ENCODE measurements at regions not wholly inside any gene's neighbourhood (a gene's known extent, or its start where the extent isn't known, plus 50 kb on each side); places are given as distances from the start of the nearest gene placed in this dataset.
"Not testable (repeated sequence)": the region's sequence is repeated elsewhere in the genome, so short reads cannot be mapped to it uniquely, and the experiment has no call there.

DNA sequence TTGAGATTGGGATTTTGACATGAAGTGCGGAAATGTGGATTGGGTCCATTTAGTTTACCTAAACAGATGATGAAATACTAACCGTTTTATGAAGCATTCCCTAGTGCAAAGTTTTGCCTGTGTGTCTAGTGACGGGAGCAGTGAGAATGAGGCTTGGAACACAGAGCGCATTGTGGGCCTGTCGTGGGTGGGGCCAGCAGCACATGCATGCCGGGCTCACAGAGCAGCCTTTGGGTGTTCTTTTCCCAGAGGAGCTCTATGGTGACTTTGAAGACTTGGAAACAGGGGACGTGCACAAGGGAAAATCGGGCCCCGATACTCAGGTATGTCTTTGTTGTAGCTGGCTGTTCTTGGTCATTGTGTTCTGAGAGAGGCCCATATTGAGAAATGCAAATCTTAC lies 388.1 kb downstream of the GOLGA6L6 start:
- H3K27me3 Mint-ChIP-seq (ENCODE audit: insufficient read depth, unreplicated experiment); CTCF ChIA-PET; BruUV-seq (replicated peaks); H3K9me3 Mint-ChIP-seq (ENCODE audit: unreplicated experiment); H3K4me3 Mint-ChIP-seq (ENCODE audit: unreplicated experiment); DNase-seq (ENCODE audit: unreplicated experiment); H3K36me3 Mint-ChIP-seq (ENCODE audit: insufficient read depth, unreplicated experiment); H3K27ac Mint-ChIP-seq (ENCODE audit: low read depth, unreplicated experiment); POLR2A ChIA-PET; intact Hi-C loops (cut with micrococcal nuclease); H3K4me1 Mint-ChIP-seq (ENCODE audit: insufficient read depth, unreplicated experiment): not testable (repeated sequence)

DNA sequence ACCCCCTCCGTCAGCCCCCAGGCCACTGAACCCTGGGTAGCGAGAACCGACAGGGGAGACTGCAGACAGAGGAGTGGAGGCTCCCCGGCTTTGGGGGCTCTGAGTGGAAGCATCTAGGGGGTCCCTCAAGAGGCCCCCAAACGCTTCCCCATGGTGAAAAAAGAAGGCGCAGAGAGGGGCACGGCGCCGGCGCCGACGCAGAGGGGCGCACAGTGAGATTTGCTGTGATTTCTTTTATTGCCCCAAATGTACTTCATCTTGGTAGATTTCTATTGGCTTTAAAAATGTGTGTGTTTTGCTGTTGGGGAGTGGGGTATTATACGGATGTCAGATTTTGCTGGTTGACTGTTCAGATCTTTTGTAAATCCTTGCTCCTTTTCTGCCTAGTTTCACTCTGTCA lies 392.9 kb downstream of the GOLGA6L6 start:
- H3K4me1 Mint-ChIP-seq (ENCODE audit: insufficient read depth, unreplicated experiment); H3K36me3 Mint-ChIP-seq (ENCODE audit: insufficient read depth, unreplicated experiment); DNase-seq (ENCODE audit: unreplicated experiment); H3K27me3 Mint-ChIP-seq (ENCODE audit: insufficient read depth, unreplicated experiment); CTCF ChIA-PET; BruUV-seq (replicated peaks); H3K27ac Mint-ChIP-seq (ENCODE audit: low read depth, unreplicated experiment); H3K9me3 Mint-ChIP-seq (ENCODE audit: unreplicated experiment); intact Hi-C loops (cut with micrococcal nuclease); POLR2A ChIA-PET; H3K4me3 Mint-ChIP-seq (ENCODE audit: unreplicated experiment): not testable (repeated sequence)

DNA sequence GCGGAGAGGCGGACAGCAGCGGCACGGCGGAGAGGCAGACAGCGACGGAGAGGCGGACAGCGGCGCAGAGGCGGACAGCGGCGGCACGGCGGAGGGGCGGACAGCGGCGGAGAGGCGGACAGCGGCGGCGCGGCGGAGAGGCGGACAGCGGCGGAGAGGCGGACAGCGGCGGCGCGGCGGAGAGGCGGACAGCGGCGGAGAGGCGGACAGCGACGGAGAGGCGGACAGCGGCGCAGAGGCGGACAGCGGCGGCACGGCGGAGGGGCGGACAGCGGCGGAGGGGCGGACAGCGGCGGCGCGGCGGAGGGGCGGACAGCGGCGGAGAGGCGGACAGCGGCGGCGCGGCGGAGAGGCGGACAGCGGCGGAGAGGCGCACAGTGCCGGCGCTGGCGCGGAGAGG lies 393.6 kb downstream of the GOLGA6L6 start:
- CTCF ChIA-PET, result not testable (repeated sequence)

GRCh38 chr15:20144333-20145036 lies 397.1 kb downstream of the GOLGA6L6 start:
- BruUV-seq (replicated peaks); H3K36me3 Mint-ChIP-seq (ENCODE audit: insufficient read depth, unreplicated experiment); H3K9me3 Mint-ChIP-seq (ENCODE audit: unreplicated experiment); H3K4me1 Mint-ChIP-seq (ENCODE audit: insufficient read depth, unreplicated experiment); intact Hi-C loops (cut with micrococcal nuclease); H3K27me3 Mint-ChIP-seq (ENCODE audit: insufficient read depth, unreplicated experiment); H3K4me3 Mint-ChIP-seq (ENCODE audit: unreplicated experiment); POLR2A ChIA-PET; CTCF ChIA-PET; H3K27ac Mint-ChIP-seq (ENCODE audit: low read depth, unreplicated experiment); DNase-seq (ENCODE audit: unreplicated experiment): not testable (repeated sequence)

More for the DNA sequence above, 393.6 kb downstream of the GOLGA6L6 start:
- BruUV-seq (replicated peaks); intact Hi-C loops (cut with micrococcal nuclease); H3K4me1 Mint-ChIP-seq (ENCODE audit: insufficient read depth, unreplicated experiment); H3K36me3 Mint-ChIP-seq (ENCODE audit: insufficient read depth, unreplicated experiment); H3K9me3 Mint-ChIP-seq (ENCODE audit: unreplicated experiment); POLR2A ChIA-PET; H3K27me3 Mint-ChIP-seq (ENCODE audit: insufficient read depth, unreplicated experiment); H3K27ac Mint-ChIP-seq (ENCODE audit: low read depth, unreplicated experiment); DNase-seq (ENCODE audit: unreplicated experiment); H3K4me3 Mint-ChIP-seq (ENCODE audit: unreplicated experiment): not testable (repeated sequence)

- H3K27me3 Mint-ChIP-seq (ENCODE audit: insufficient read depth, unreplicated experiment); H3K27ac Mint-ChIP-seq (ENCODE audit: low read depth, unreplicated experiment); H3K4me3 Mint-ChIP-seq (ENCODE audit: unreplicated experiment); intact Hi-C loops (cut with micrococcal nuclease); POLR2A ChIA-PET; BruUV-seq (replicated peaks); H3K36me3 Mint-ChIP-seq (ENCODE audit: insufficient read depth, unreplicated experiment); H3K4me1 Mint-ChIP-seq (ENCODE audit: insufficient read depth, unreplicated experiment); DNase-seq (ENCODE audit: unreplicated experiment); CTCF ChIA-PET; H3K9me3 Mint-ChIP-seq (ENCODE audit: unreplicated experiment): not testable (repeated sequence)
Measured at GRCh38 chr15:20142906-20143305, 398.7 kb downstream of the GOLGA6L6 start.

- H3K4me3 Mint-ChIP-seq (ENCODE audit: unreplicated experiment); DNase-seq (ENCODE audit: unreplicated experiment); H3K27ac Mint-ChIP-seq (ENCODE audit: low read depth, unreplicated experiment); POLR2A ChIA-PET; CTCF ChIA-PET; H3K9me3 Mint-ChIP-seq (ENCODE audit: unreplicated experiment); intact Hi-C loops (cut with micrococcal nuclease); H3K27me3 Mint-ChIP-seq (ENCODE audit: insufficient read depth, unreplicated experiment); H3K4me1 Mint-ChIP-seq (ENCODE audit: insufficient read depth, unreplicated experiment); BruUV-seq (replicated peaks); H3K36me3 Mint-ChIP-seq (ENCODE audit: insufficient read depth, unreplicated experiment): not testable (repeated sequence)
Measured at GRCh38 chr15:20142410-20142809, 399.2 kb downstream of the GOLGA6L6 start.

DNA sequence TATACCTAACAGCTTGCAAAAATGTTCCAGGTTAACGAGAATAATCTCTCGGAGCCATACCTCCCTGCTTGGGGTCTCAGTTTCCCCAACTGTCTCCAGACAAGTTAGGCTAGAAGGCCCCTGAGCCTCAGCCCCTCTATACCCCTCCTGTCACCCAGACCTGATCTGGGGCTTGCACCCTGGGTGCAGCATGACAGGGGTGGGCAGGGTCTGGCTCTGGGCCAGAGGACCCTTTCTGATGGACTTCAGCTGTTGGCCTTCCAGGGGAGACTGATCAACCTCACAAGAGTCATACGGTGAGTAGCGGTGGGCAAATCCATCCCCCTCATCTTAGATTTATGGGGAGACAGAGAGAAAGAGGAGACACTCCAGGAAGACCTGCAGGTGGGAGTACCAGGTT lies 416.9 kb downstream of the GOLGA6L6 start:
- BruUV-seq (replicated peaks); H3K27ac Mint-ChIP-seq (ENCODE audit: low read depth, unreplicated experiment); H3K4me3 Mint-ChIP-seq (ENCODE audit: unreplicated experiment); CTCF ChIA-PET; POLR2A ChIA-PET; H3K9me3 Mint-ChIP-seq (ENCODE audit: unreplicated experiment); intact Hi-C loops (cut with micrococcal nuclease); H3K27me3 Mint-ChIP-seq (ENCODE audit: insufficient read depth, unreplicated experiment); DNase-seq (ENCODE audit: unreplicated experiment); H3K4me1 Mint-ChIP-seq (ENCODE audit: insufficient read depth, unreplicated experiment); H3K36me3 Mint-ChIP-seq (ENCODE audit: insufficient read depth, unreplicated experiment): not testable (repeated sequence)
